Liver (tissue), 8 donors: ENCODE measurements at regions not wholly inside any gene's neighbourhood (a gene's known extent, or its start where the extent isn't known, plus 50 kb on each side); places are given as distances from the start of the nearest gene placed in this dataset.

ENCODE experiments used
- DNase-seq: peaks from one replicate; pipeline ENCODE4 v3.0.0-alpha.2; 2017; ENCODE audit warnings: low spot score
- H3K27ac ChIP-seq, 2 donors: one replicate each; pipeline ENCODE4 v1.7.0; 2013; ENCODE audit warnings: inconsistent platforms in 2 of 2, low read length in 2 of 2, control low read depth in 1 of 2, low read depth in 1 of 2, mild to moderate bottlenecking in 1 of 2
- H3K27me3 ChIP-seq, 4 donors: one replicate each; pipeline versions ENCODE4 v1.6.1 to v1.7.0; 2013; ENCODE audit warnings: low read length in 3 of 4, inconsistent platforms in 1 of 4, mild to moderate bottlenecking in 1 of 4, moderate library complexity in 1 of 4; ENCODE audit not compliant: control insufficient read depth in 4 of 4, insufficient read depth in 4 of 4
- H3K36me3 ChIP-seq, 4 donors: one replicate each; pipeline versions ENCODE4 v1.6.1 to v1.7.0; 2013; ENCODE audit warnings: low read length in 3 of 4, mild to moderate bottlenecking in 3 of 4, low read depth in 1 of 4, moderate library complexity in 1 of 4; ENCODE audit not compliant: control insufficient read depth in 4 of 4, insufficient read depth in 3 of 4
- H3K4me1 ChIP-seq, 4 donors: one replicate each; pipeline versions ENCODE4 v1.6.1 to v1.7.0; 2013; ENCODE audit warnings: low read length in 3 of 4, mild to moderate bottlenecking in 3 of 4, moderate library complexity in 1 of 4; ENCODE audit not compliant: control insufficient read depth in 4 of 4, insufficient read depth in 4 of 4
- H3K4me3 ChIP-seq, 3 donors: one replicate each; pipeline versions ENCODE4 v1.6.1 to v1.7.0; 2013; ENCODE audit warnings: low read length in 3 of 3, control low read depth in 1 of 3, low read depth in 1 of 3, mild to moderate bottlenecking in 1 of 3
- H3K9ac ChIP-seq, 2 donors: one replicate each; pipeline ENCODE4 v1.7.0; 2013; ENCODE audit warnings: low read length in 2 of 2, mild to moderate bottlenecking in 2 of 2, moderate library complexity in 2 of 2, control low read depth in 1 of 2, low read depth in 1 of 2
- H3K9me3 ChIP-seq, 4 donors: one replicate each; pipeline versions ENCODE4 v1.6.1 to v1.7.0; 2013; ENCODE audit warnings: low read length in 3 of 4; ENCODE audit not compliant: control insufficient read depth in 4 of 4
- EGR1 ChIP-seq, 2 donors: IDR thresholded peaks; 2 replicates each; pipeline ENCODE4 v1.6.1; 2016 to 2018; ENCODE audit warnings: antibody characterized with exemption in 2 of 2, low read depth in 2 of 2
- FOXA1 ChIP-seq: IDR thresholded peaks from 2 replicates; pipeline ENCODE4 v1.6.1; 2016; ENCODE audit warnings: antibody characterized with exemption
- FOXA2 ChIP-seq: IDR thresholded peaks from 2 replicates; pipeline ENCODE4 v1.6.1; 2016; ENCODE audit warnings: antibody characterized with exemption
- GABPA ChIP-seq, 2 donors: IDR thresholded peaks in 1 of 2; conservative IDR thresholded peaks in 1 of 2; 2 replicates each; pipeline ENCODE4 v1.6.1; 2016; ENCODE audit warnings: antibody characterized with exemption in 2 of 2, mild to moderate bottlenecking in 1 of 2, moderate library complexity in 1 of 2
- HNF4A ChIP-seq, 2 donors: conservative IDR thresholded peaks; 2 replicates each; pipeline ENCODE4 v1.6.1; 2016; ENCODE audit warnings: antibody characterized with exemption in 2 of 2, mild to moderate bottlenecking in 2 of 2
- HNF4G ChIP-seq: IDR thresholded peaks from 2 replicates; pipeline ENCODE4 v1.6.1; 2016; ENCODE audit warnings: antibody characterized with exemption
- JUND ChIP-seq, 2 donors: IDR thresholded peaks; 2 replicates each; pipeline ENCODE4 v1.6.1; 2016; ENCODE audit warnings: antibody characterized with exemption in 2 of 2
- NR2F2 ChIP-seq: IDR thresholded peaks from 2 replicates; pipeline ENCODE4 v1.6.1; 2016; ENCODE audit warnings: antibody characterized with exemption
- RAD21 ChIP-seq, 2 donors: IDR thresholded peaks; 2 replicates each; pipeline ENCODE4 v1.6.1; 2016; ENCODE audit warnings: antibody characterized with exemption in 2 of 2, mild to moderate bottlenecking in 2 of 2
- RXRA ChIP-seq, 2 donors: IDR thresholded peaks; 2 replicates each; pipeline ENCODE4 v1.6.1; 2017 to 2018; ENCODE audit warnings: antibody characterized with exemption in 2 of 2, mild to moderate bottlenecking in 1 of 2
- SP1 ChIP-seq: IDR thresholded peaks from 2 replicates; pipeline ENCODE4 v1.6.1; 2018; ENCODE audit warnings: antibody characterized with exemption, mild to moderate bottlenecking
- TAF1 ChIP-seq: conservative IDR thresholded peaks from 2 replicates; pipeline ENCODE4 v1.6.1; 2016; ENCODE audit warnings: antibody characterized with exemption, mild to moderate bottlenecking
- YY1 ChIP-seq: IDR thresholded peaks from 2 replicates; pipeline ENCODE4 v1.6.1; 2016; ENCODE audit warnings: antibody characterized with exemption, mild to moderate bottlenecking
- WGBS: extraction: QIAGEN DNeasy Blood & Tissue Kit; methylation state at CpG from one replicate; pipeline ENCODE4 v1.1.7; 2013; 5-methylcytosine and 5-hydroxymethylcytosine counted together
- TF ChIP-seq, protein P1 (sequence below): fragments of 150-350 bp; IDR thresholded peaks from 2 replicates; pipeline ENCODE4 v1.5.1; 2017; ENCODE audit warnings: improper control_type of control experiment, low read depth, low read length; ENCODE audit not compliant: missing input control
- TF ChIP-seq, protein P2 (sequence below): IDR thresholded peaks from 2 replicates; pipeline ENCODE4 v1.6.1; 2016; ENCODE audit warnings: antibody characterized with exemption, mild to moderate bottlenecking
- TF ChIP-seq, protein P3 (sequence below): IDR thresholded peaks from 2 replicates; pipeline ENCODE4 v1.6.1; 2016; ENCODE audit warnings: antibody characterized with exemption
- TF ChIP-seq, protein P4 (sequence below): IDR thresholded peaks from 2 replicates; pipeline ENCODE4 v1.6.1; 2016; ENCODE audit warnings: antibody characterized with exemption
- TF ChIP-seq, protein P5 (sequence below): IDR thresholded peaks from 2 replicates; pipeline ENCODE4 v1.6.1; 2016; ENCODE audit warnings: antibody characterized with exemption
- donor health status: healthy.
- donor health status: healthy.
- donor health status: healthy.
- donor health status: healthy.
- donor health status: healthy.

DNA sequence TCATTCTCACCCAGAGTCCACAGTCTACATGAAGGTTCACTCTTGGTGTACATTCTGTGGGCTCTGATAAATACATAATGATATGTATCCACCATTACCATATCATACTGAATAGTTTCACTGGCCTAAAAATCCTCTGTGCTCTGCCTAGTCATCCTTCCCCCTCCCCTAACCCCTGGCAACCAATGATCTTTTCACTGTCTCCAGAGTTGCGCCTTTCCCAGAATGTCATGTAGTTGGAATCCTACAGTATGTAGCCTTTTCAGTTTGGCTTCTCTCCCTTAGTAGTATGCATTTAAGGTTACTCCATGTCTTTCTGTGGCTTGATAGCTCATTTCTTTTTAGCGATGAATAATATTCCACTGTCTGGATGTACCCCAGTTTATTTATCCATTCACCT is 101.3 kb downstream of the NOG start:
- Histone ChIP-seq H3K9ac (no peak overlapping the region), H3K36me3 (no peaks in the 10 kb centered on the region), H3K27ac (no peak overlapping the region), H3K27me3 (no peaks in the 10 kb centered on the region), H3K9me3 (no peaks in the 10 kb centered on the region), H3K4me3 (no peak overlapping the region), H3K4me1 (peaks cover 0 to 2% (median 0%) of the 10 kb centered on the region in 4 donors)
- WGBS, result 85% methylated on average over 2 of the region's 2 CpGs
- TF ChIP-seq TAF1 (no peak), SP1 (no peak), FOXA2 (no peak), RXRA (IDR thresholded peaks at IDR 0.05) (no peak), FOXA1 (no peak), JUND (IDR thresholded peaks at IDR 0.05) (no peak), HNF4A (conservative IDR thresholded peaks at IDR 0.05) (no peak), HNF4G (no peak), RAD21 (IDR thresholded peaks at IDR 0.05) (no peak), GABPA (IDR thresholded peaks at IDR 0.05 in 1 of 2, conservative IDR thresholded peaks at IDR 0.05 in 1 of 2) (no peak), NR2F2 (no peak), EGR1 (IDR thresholded peaks at IDR 0.05; ENCODE audit: low read depth in 2 of 2) (no peak), YY1 (no peak)
- TF ChIP-seq, protein P1, sequence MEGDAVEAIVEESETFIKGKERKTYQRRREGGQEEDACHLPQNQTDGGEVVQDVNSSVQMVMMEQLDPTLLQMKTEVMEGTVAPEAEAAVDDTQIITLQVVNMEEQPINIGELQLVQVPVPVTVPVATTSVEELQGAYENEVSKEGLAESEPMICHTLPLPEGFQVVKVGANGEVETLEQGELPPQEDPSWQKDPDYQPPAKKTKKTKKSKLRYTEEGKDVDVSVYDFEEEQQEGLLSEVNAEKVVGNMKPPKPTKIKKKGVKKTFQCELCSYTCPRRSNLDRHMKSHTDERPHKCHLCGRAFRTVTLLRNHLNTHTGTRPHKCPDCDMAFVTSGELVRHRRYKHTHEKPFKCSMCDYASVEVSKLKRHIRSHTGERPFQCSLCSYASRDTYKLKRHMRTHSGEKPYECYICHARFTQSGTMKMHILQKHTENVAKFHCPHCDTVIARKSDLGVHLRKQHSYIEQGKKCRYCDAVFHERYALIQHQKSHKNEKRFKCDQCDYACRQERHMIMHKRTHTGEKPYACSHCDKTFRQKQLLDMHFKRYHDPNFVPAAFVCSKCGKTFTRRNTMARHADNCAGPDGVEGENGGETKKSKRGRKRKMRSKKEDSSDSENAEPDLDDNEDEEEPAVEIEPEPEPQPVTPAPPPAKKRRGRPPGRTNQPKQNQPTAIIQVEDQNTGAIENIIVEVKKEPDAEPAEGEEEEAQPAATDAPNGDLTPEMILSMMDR, result no peak
- TF ChIP-seq, protein P2, sequence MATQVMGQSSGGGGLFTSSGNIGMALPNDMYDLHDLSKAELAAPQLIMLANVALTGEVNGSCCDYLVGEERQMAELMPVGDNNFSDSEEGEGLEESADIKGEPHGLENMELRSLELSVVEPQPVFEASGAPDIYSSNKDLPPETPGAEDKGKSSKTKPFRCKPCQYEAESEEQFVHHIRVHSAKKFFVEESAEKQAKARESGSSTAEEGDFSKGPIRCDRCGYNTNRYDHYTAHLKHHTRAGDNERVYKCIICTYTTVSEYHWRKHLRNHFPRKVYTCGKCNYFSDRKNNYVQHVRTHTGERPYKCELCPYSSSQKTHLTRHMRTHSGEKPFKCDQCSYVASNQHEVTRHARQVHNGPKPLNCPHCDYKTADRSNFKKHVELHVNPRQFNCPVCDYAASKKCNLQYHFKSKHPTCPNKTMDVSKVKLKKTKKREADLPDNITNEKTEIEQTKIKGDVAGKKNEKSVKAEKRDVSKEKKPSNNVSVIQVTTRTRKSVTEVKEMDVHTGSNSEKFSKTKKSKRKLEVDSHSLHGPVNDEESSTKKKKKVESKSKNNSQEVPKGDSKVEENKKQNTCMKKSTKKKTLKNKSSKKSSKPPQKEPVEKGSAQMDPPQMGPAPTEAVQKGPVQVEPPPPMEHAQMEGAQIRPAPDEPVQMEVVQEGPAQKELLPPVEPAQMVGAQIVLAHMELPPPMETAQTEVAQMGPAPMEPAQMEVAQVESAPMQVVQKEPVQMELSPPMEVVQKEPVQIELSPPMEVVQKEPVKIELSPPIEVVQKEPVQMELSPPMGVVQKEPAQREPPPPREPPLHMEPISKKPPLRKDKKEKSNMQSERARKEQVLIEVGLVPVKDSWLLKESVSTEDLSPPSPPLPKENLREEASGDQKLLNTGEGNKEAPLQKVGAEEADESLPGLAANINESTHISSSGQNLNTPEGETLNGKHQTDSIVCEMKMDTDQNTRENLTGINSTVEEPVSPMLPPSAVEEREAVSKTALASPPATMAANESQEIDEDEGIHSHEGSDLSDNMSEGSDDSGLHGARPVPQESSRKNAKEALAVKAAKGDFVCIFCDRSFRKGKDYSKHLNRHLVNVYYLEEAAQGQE, result no peak
- TF ChIP-seq, protein P3, sequence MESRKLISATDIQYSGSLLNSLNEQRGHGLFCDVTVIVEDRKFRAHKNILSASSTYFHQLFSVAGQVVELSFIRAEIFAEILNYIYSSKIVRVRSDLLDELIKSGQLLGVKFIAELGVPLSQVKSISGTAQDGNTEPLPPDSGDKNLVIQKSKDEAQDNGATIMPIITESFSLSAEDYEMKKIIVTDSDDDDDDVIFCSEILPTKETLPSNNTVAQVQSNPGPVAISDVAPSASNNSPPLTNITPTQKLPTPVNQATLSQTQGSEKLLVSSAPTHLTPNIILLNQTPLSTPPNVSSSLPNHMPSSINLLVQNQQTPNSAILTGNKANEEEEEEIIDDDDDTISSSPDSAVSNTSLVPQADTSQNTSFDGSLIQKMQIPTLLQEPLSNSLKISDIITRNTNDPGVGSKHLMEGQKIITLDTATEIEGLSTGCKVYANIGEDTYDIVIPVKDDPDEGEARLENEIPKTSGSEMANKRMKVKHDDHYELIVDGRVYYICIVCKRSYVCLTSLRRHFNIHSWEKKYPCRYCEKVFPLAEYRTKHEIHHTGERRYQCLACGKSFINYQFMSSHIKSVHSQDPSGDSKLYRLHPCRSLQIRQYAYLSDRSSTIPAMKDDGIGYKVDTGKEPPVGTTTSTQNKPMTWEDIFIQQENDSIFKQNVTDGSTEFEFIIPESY, result no peak
- TF ChIP-seq, protein P4, sequence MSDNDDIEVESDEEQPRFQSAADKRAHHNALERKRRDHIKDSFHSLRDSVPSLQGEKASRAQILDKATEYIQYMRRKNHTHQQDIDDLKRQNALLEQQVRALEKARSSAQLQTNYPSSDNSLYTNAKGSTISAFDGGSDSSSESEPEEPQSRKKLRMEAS, result no peak
- TF ChIP-seq, protein P5, sequence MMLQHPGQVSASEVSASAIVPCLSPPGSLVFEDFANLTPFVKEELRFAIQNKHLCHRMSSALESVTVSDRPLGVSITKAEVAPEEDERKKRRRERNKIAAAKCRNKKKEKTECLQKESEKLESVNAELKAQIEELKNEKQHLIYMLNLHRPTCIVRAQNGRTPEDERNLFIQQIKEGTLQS, result no peak
- no peak for DNase-seq

DNA sequence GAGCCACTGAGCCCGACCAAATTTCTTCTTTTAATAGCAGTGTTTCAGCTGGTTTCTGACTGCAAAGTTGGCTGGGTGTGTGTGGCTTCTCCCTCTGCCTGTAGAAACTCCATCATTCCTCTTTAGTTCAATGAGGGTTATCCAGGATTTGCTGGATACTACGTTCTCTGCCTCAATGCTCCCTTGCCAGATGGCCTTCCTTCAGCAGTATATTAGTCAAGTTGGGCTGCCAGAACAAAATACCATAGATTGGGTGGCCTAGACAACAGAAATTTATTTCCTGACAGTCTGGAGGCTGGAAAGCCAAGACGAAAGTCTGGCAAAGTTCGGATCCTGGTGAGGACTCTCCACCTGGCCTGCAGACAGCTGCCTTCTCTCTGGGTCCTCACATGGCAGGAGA is 103.7 kb downstream of the NOG start:
- DNase-seq, result no peak
- Histone ChIP-seq H3K4me3 (no peak overlapping the region), H3K36me3 (no peaks in the 10 kb centered on the region), H3K27ac (no peak overlapping the region), H3K9ac (no peak overlapping the region), H3K9me3 (no peaks in the 10 kb centered on the region), H3K27me3 (no peaks in the 10 kb centered on the region), H3K4me1 (peaks cover 0 to 2% (median 0%) of the 10 kb centered on the region in 4 donors)
- 81% methylated on average over 4 of the region's 4 CpGs for WGBS
- TF ChIP-seq RXRA (IDR thresholded peaks at IDR 0.05) (no peak), EGR1 (IDR thresholded peaks at IDR 0.05; ENCODE audit: low read depth in 2 of 2) (no peak), TAF1 (no peak)
- TF ChIP-seq, protein P5, result no peak
